ENCODE measurements at regions not wholly inside any gene's neighbourhood (a gene's known extent, or its start where the extent isn't known, plus 50 kb on each side); places are given as distances from the start of the nearest gene placed in this dataset.
"Not testable (repeated sequence)": the region's sequence is repeated elsewhere in the genome, so short reads cannot be mapped to it uniquely, and the experiment has no call there.

GRCh38 chr16:77488652-77489051 is 53.8 kb upstream of the ADAMTS18 start:
- no peak for DNase-seq

DNA sequence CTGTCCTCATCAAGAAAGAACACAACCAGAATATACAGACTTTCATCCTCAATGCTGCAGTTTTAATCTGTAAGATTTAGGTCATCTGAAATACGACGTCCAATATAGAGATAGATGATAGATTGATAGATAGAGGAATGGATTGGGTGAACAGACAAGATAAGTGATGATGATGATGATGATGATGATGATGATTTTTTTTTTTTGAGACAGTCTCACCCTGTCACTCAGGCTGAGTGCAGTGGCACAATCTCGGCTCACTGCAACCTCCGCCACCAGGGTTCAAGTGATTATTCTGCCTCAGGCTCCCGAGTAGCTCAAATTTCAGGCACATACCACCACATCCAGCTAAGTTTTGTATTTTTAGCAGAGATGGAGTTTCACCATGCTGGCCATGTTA is 56.3 kb upstream of the ADAMTS18 start:
- no peak for DNase-seq

DNA sequence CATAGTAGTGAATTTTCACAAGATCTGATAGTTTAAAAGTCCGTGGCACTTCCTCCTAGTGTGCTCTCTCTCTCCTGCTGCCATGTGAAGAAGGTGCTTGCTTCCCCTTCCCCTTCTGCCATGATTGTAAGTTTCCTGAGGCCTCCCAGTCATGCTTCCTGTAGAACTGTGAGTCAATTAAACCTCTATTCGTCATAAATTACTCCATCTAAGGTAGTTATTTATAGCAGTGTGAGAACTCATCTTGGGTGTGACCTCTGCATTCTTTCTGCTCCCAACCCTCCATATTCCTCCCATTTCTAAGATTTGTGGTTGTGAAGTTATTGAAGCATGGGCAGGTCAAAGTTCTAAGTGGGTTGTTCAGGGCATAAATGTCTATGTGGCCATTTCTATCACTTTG is 62.1 kb upstream of the ADAMTS18 start:
- no peak for DNase-seq

- no peak for DNase-seq
These were observed 64.8 kb upstream of the ADAMTS18 start for GRCh38 chr16:77499373-77500285.

- DNase-seq, result no peak
These were observed 65.4 kb upstream of the ADAMTS18 start for GRCh38 chr16:77500286-77500598.

GRCh38 chr16:77500934-77501664 is 66.3 kb upstream of the ADAMTS18 start:
- no peak for DNase-seq

GRCh38 chr16:77502448-77502847 is 67.6 kb upstream of the ADAMTS18 start:
- no peak for DNase-seq

GRCh38 chr16:77506492-77506891 is 71.7 kb upstream of the ADAMTS18 start:
- not testable (repeated sequence) for DNase-seq

GRCh38 chr16:77509051-77509450 is 74.2 kb upstream of the ADAMTS18 start:
- DNase-seq, result no peak

- no peak for DNase-seq
These were observed 75.0 kb upstream of the ADAMTS18 start for GRCh38 chr16:77509796-77510195.

DNA sequence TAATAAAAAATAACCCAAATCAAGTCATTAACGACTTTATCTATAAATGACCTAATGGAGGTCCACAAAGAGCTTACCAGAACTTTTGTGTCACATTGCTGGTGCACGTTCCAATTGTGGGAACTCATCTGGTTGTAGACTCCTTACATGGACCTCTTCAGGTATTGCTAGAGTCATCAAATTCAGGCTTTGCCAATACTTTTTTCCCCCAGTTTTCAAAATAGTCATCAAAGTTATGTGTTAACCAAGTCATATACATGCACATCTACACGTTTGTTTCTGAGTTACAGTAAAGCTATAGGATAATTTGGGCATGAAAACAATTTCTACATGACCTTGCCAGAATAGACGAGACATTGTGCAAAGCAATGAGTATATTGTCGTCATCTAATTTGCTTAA is 76.2 kb upstream of the ADAMTS18 start:
- no peak for DNase-seq

- no peak for DNase-seq
These were observed 79.8 kb upstream of the ADAMTS18 start for GRCh38 chr16:77514500-77515220.

DNA sequence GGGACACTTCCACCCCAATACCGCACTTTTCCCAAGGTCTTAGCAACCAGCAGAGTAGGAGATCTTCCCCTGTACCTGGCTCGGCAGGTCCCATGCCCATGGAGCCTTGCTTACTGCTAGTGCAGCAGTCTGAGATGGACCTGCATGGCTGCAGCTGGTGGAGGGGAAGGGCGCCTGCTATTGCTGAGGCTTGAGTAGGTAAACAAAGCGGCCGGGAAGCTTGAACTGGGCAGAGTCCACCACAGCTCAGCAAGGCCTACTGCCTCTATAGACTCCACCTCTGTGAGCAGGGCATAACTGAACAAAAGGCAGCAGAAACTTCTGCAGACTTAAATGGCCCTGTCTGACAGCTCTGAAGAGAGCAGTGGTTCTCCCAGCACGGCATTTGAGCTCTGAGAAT is 90.4 kb upstream of the ADAMTS18 start:
- not testable (repeated sequence) for DNase-seq

DNA sequence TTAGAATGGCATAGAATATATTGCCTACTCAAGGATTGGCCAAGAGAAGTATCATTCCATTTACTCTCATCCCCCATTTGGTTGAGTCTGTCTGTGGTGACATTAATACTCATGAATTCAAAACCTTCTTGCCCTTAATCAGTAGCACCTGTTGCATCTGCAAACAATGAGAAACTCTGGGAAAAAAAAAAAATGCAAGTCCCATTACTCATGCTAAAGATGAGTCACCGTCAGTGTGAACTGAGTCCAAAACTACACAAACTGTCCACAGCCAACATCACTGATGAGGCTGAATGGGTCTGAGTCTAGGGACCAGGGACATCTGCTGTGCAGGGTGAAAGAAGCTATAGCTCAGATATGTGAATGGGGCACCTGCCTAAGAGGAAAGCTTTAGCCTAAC is 96.9 kb upstream of the ADAMTS18 start:
- no peak for DNase-seq

DNA sequence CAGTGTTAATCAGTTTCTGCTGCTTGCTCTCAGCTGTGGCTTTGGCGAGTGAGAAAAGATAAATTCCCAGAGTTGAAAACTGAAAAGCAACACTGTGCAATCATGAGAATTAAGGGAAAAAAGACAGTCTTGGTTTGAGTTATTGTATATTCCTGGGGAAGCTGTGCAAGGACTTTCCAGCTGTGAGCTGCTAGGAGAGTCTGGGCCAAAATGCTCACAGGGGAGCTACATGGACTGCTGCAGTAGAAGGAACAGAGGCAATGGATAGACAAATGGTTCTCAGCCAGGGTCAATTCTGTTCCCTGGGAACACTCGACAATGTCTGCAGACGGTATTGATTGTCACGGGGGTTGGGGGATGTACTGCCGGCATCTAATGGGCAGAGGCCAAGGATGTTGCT is 102.0 kb upstream of the ADAMTS18 start:
- no peak for DNase-seq

DNA sequence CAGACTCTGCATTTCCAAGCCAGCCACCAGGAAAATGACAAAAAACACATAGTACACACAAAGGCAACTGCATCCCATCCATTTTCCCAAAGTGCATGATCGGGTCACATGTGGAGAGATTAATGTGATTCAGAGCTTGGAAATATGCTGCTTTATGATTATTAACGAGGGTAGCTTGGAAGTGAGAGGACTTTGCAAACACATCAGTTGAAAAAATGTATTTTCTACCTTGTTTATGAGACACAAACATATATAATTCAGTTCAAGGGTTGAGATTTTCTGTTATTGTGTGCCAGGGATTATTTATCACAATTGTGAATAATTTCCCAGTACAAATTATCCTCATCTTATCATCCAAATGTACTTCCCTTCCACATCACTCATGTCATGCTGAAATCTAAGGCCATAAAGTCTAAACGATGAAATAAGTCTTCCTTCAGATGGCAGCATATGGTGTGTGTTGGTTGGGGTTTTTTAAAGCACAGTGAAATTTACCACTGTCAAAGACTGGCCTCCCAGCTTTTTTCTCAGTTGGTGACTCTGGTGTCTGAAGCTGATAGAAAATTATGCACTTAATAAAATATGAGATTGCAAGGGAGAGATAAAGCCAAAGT is 104.7 kb upstream of the ADAMTS18 start:
- no peak for DNase-seq

DNA sequence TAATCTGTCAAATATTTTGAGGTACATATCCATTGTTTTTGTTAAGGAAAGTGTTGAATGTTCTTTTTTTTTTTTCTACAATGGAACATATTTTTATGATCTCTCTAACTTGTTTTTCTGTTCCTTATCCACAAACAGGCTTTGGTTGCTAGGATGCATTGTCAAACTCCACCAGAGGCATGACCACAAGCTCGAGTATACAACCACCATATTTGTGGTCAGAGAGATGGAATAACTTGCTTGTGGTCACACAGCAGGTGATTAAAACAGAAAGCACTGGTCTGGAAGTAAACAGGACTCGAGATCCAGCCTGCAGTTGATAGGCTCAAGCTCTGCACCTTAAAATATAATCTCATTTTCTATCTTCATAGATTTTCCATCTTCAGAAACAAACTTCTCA is 105.8 kb upstream of the ADAMTS18 start:
- no peak for DNase-seq

DNA sequence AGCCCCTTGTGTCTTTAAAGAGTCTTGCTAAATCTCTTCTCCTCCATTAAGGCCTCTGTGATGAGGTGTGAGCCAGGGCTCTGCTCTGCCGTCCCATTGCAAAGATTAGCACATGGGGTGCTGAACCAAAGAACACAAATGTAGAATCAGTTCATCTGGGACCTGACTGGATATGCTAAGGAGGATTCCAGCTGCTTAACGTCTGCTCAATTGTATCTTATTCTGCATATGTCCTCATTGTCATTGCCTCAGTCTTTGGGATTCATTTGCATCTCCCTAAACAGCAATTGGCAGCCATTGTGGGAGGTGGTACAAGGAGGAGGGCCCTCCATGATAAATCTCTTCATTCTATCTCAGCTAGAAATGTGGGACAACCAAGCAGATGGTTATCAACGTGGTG is 106.3 kb upstream of the ADAMTS18 start:
- DNase-seq, result no peak

- no peak for DNase-seq
These were observed 113.3 kb upstream of the ADAMTS18 start for GRCh38 chr16:77548151-77548550.

DNA sequence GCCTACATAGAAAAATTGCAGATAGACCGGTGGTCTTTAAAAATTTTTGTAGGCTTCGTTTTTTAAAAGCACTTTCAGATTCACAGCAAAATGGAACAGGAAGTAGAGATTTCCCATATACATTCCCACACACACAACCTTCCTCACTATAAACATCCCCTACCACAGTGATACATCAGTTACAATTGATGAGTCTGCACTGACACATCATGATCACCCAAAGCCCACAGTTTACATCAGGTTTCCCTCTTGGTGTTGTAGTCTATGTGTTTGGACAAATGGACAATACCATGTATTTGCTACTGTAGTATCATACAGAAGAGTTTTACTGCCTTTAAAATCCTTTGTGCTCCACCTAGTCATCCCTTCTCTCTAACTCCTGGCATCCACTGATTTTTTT is 113.9 kb upstream of the ADAMTS18 start:
- DNase-seq, result no peak

- no peak for DNase-seq
These were observed 115.0 kb upstream of the ADAMTS18 start for GRCh38 chr16:77549876-77550275.

DNA sequence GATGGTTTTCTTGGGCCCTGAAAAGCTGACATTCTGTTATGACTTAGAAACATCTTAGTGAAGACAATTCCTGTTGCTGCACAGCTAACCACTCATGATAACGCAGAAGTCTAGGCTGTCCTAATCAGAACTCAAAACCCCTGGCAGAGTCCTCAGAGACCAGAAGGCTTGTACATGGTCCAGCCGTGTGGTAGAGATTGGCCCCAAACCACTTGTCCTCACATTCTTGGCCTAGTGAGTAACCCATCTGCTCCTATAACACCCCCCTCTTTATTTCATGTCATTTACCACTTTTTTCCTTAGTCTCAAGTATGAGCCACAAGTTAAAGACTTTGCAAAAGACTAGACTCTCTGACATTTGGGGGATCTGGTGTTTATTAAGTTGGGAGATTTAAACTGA is 116.5 kb upstream of the ADAMTS18 start:
- DNase-seq, result no peak

GRCh38 chr16:77553130-77553529 is 118.3 kb upstream of the ADAMTS18 start:
- DNase-seq, result no peak

Measured in NCI-H2029 (cell line).